H1 (cell line): ENCODE measurements at regions not wholly inside any gene's neighbourhood (a gene's known extent, or its start where the extent isn't known, plus 50 kb on each side); places are given as distances from the start of the nearest gene placed in this dataset.

Source experiments
- CTCF ChIA-PET: fragments of 300-600 bp; sonication (Branson Sonifier 250); formaldehyde crosslinking; loops from one replicate; lab custom pipeline; 2021; ENCODE audit not compliant: partially characterized antibody; lab: Charles Lee
- POLR2A ChIA-PET: fragments of 300-600 bp; sonication (Branson Sonifier 250); formaldehyde crosslinking; loops from one replicate; lab custom pipeline; 2021; ENCODE audit warnings: inconsistent platforms; ENCODE audit not compliant: partially characterized antibody; lab: Charles Lee
- DNase-seq, 2 experiments: peaks; one replicate each; pipeline versions ENCODE4 v3.0.0 to v3.0.0-alpha.2; 2010 to 2022; ENCODE audit warnings: low spot score in 2 of 2, low read depth in 1 of 2, mixed read lengths in 1 of 2
- FAIRE-seq: peaks from 2 replicates; lab custom pipeline; 2011; peaks lifted over from hg19 to GRCh38; lab: Jason Lieb, UNC
- H2AFZ ChIP-seq: 2 replicates; pipeline ENCODE4 v1.8.1; 2012; ENCODE audit warnings: low read length, inconsistent platforms
- H2AK5ac ChIP-seq: 2 replicates; pipeline ENCODE4 v1.6.1; 2013; ENCODE audit warnings: low read depth, low read length
- H2BK120ac ChIP-seq: replicated peaks from 2 replicates; pipeline ENCODE3; 2013; ENCODE audit warnings: low read depth, low read length, inconsistent platforms
- H2BK12ac ChIP-seq: 2 replicates; pipeline ENCODE4 v1.6.1; 2013; ENCODE audit warnings: low read depth, low read length
- H2BK15ac ChIP-seq: 2 replicates; pipeline ENCODE4 v1.6.1; 2013; ENCODE audit warnings: low read length
- H2BK20ac ChIP-seq: 2 replicates; pipeline ENCODE4 v1.6.1; 2013; ENCODE audit warnings: low read length
- H2BK5ac ChIP-seq: 2 replicates; pipeline ENCODE4 v1.6.1; 2013; ENCODE audit warnings: low read depth, low read length
- H3K14ac ChIP-seq: 2 replicates; pipeline ENCODE4 v1.6.1; 2013; ENCODE audit warnings: inconsistent platforms; ENCODE audit not compliant: insufficient read length
- H3K18ac ChIP-seq: 2 replicates; pipeline ENCODE4 v1.6.1; 2013; ENCODE audit warnings: low read length; ENCODE audit errors: extremely low read depth
- H3K23ac ChIP-seq: 2 replicates; pipeline ENCODE4 v1.6.1; 2013; ENCODE audit warnings: inconsistent platforms; ENCODE audit not compliant: insufficient read length
- H3K23me2 ChIP-seq: 2 replicates; pipeline ENCODE4 v1.6.1; 2013; ENCODE audit warnings: low read depth, low read length
- H3K27ac ChIP-seq: 2 replicates; pipeline ENCODE4 v1.6.1; 2011; ENCODE audit warnings: low read depth, low read length, inconsistent platforms
- H3K27me3 ChIP-seq, 4 experiments: replicated peaks in 1 of 4; 1 replicate in 1 of 4; 2 replicates in 3 of 4; pipeline versions ENCODE4 v1.6.1 to v1.8.1; 2011 to 2013; ENCODE audit warnings: low read length in 3 of 4, mild to moderate bottlenecking in 3 of 4, inconsistent platforms in 2 of 4, mixed read lengths in 2 of 4, moderate library complexity in 1 of 4; ENCODE audit not compliant: control insufficient read depth in 3 of 4, insufficient read depth in 3 of 4; ENCODE audit errors: extremely low read depth in 1 of 4
- H3K36me3 ChIP-seq, 4 experiments: 2 replicates each; pipeline versions ENCODE4 v1.6.1 to v1.8.1; 2011 to 2013; ENCODE audit warnings: mild to moderate bottlenecking in 4 of 4, low read length in 3 of 4, moderate library complexity in 2 of 4, control low read depth in 1 of 4, inconsistent platforms in 1 of 4; ENCODE audit not compliant: insufficient read depth in 4 of 4, control insufficient read depth in 2 of 4
- H3K4ac ChIP-seq: replicated peaks from 2 replicates; pipeline ENCODE3; 2013; ENCODE audit warnings: low read length, low read depth, mixed read lengths, inconsistent platforms; ENCODE audit not compliant: insufficient read length
- H3K4me1 ChIP-seq, 4 experiments: replicated peaks in 1 of 4; 1 replicate in 1 of 4; 2 replicates in 3 of 4; pipeline versions ENCODE4 v1.6.1 to v1.8.1; 2011 to 2013; ENCODE audit warnings: low read length in 3 of 4, inconsistent platforms in 2 of 4, mixed read lengths in 1 of 4; ENCODE audit not compliant: insufficient read depth in 4 of 4, control insufficient read depth in 3 of 4
- H3K4me2 ChIP-seq, 2 experiments: 2 replicates each; pipeline versions ENCODE4 v1.6.1 to v1.8.1; 2011 to 2013; ENCODE audit warnings: low read depth in 2 of 2, low read length in 2 of 2, control low read depth in 1 of 2, inconsistent platforms in 1 of 2, mild to moderate bottlenecking in 1 of 2; ENCODE audit not compliant: insufficient read depth in 1 of 2
- H3K4me3 ChIP-seq, 4 experiments: fragments of 200-600, 300-600 bp in 1 of 4; sonication (generic), shearing (Covaris generic), sonication (Bioruptor Twin) in 1 of 4; 2 replicates each; pipeline versions ENCODE4 v1.5.1 to v1.8.1; 2011 to 2016; ENCODE audit warnings: low read length in 4 of 4, low read depth in 3 of 4, control low read depth in 2 of 4, inconsistent platforms in 2 of 4, mild to moderate bottlenecking in 2 of 4, mixed read lengths in 1 of 4, moderate library complexity in 1 of 4; ENCODE audit not compliant: insufficient read depth in 2 of 4; ENCODE audit errors: extremely low read depth in 1 of 4
- H3K56ac ChIP-seq: replicated peaks from 2 replicates; pipeline ENCODE3; 2013; ENCODE audit warnings: low read depth, mild to moderate bottlenecking, mixed read lengths, low read length, inconsistent platforms; ENCODE audit not compliant: insufficient read length
- H3K79me1 ChIP-seq: 2 replicates; pipeline ENCODE4 v1.6.1; 2013; ENCODE audit warnings: low read depth, low read length, control low read depth
- H3K79me2 ChIP-seq, 2 experiments: 2 replicates each; pipeline versions ENCODE4 v1.6.1 to v1.8.1; 2012 to 2013; ENCODE audit warnings: low read length in 2 of 2, mild to moderate bottlenecking in 2 of 2, inconsistent platforms in 1 of 2; ENCODE audit not compliant: insufficient read depth in 2 of 2, control insufficient read depth in 1 of 2
- H3K9ac ChIP-seq, 4 experiments: replicated peaks in 1 of 4; 1 replicate in 1 of 4; 2 replicates in 3 of 4; pipeline versions ENCODE4 v1.6.1 to v1.8.1; 2011 to 2013; ENCODE audit warnings: low read depth in 3 of 4, low read length in 3 of 4, control low read depth in 2 of 4, mild to moderate bottlenecking in 2 of 4, moderate library complexity in 2 of 4, inconsistent platforms in 1 of 4; ENCODE audit errors: extremely low read depth in 1 of 4
- H3K9me3 ChIP-seq, 2 experiments: 2 replicates each; pipeline versions ENCODE4 v1.6.1 to v1.8.1; 2012 to 2013; ENCODE audit warnings: mild to moderate bottlenecking in 2 of 2, moderate library complexity in 2 of 2, control low read depth in 1 of 2, inconsistent platforms in 1 of 2, low read depth in 1 of 2, low read length in 1 of 2, mixed read lengths in 1 of 2; ENCODE audit not compliant: insufficient read depth in 2 of 2
- H4K20me1 ChIP-seq, 2 experiments: replicated peaks in 1 of 2; 2 replicates each; pipeline versions ENCODE3 to v1.8.1; 2011 to 2013; ENCODE audit warnings: inconsistent platforms in 2 of 2, low read length in 2 of 2, mild to moderate bottlenecking in 1 of 2; ENCODE audit not compliant: insufficient read depth in 2 of 2, control insufficient read depth in 1 of 2
- H4K5ac ChIP-seq: 2 replicates; pipeline ENCODE4 v1.6.1; 2013; ENCODE audit warnings: low read length, low read depth, mixed read lengths, inconsistent platforms; ENCODE audit not compliant: insufficient read length
- H4K8ac ChIP-seq: 2 replicates; pipeline ENCODE4 v1.8.0; 2013; ENCODE audit warnings: mild to moderate bottlenecking, moderate library complexity, low read length, inconsistent platforms; ENCODE audit not compliant: insufficient read depth; ENCODE audit errors: extremely low read depth
- H4K91ac ChIP-seq: replicated peaks from 2 replicates; pipeline ENCODE3; 2013; ENCODE audit warnings: low read length, mixed read lengths, inconsistent platforms; ENCODE audit not compliant: insufficient read length
- BRCA1 ChIP-seq: IDR thresholded peaks from 2 replicates; pipeline ENCODE4 v1.6.1; 2012; ENCODE audit warnings: low read depth, low read length, improper control_type of control experiment
- EZH2 ChIP-seq: fragments of 200-600 bp; sonication (generic); IDR thresholded peaks from 2 replicates; pipeline ENCODE4 v1.7.1; 2012; ENCODE audit warnings: low read depth, mild to moderate bottlenecking, moderate library complexity, low read length, inconsistent platforms; ENCODE audit not compliant: severe bottlenecking
- GTF2F1 ChIP-seq: IDR thresholded peaks from 2 replicates; pipeline ENCODE4 v1.6.1; 2012; ENCODE audit warnings: low read depth, low read length, improper control_type of control experiment, borderline replicate concordance
- JUN ChIP-seq: IDR thresholded peaks from 2 replicates; pipeline ENCODE4 v1.6.1; 2011; ENCODE audit warnings: low read depth, mild to moderate bottlenecking, improper control_type of control experiment, low read length
- JUND ChIP-seq: IDR thresholded peaks from 2 replicates; pipeline ENCODE4 v1.6.1; 2011; ENCODE audit warnings: mild to moderate bottlenecking, improper control_type of control experiment, low read length
- KDM5A ChIP-seq: fragments of 200-600 bp; IDR thresholded peaks from 2 replicates; pipeline ENCODE4 v1.7.1; 2012; ENCODE audit warnings: mild to moderate bottlenecking, low read length, inconsistent platforms, mixed read lengths
- SRF ChIP-seq: IDR thresholded peaks from 2 replicates; pipeline ENCODE4 v1.6.1; 2011; ENCODE audit warnings: mild to moderate bottlenecking, low read depth, low read length, moderate library complexity
- TAF1 ChIP-seq: IDR thresholded peaks from 2 replicates; pipeline ENCODE4 v1.6.1; 2011; ENCODE audit warnings: mild to moderate bottlenecking, low read depth, low read length
- YY1 ChIP-seq: IDR thresholded peaks from 2 replicates; pipeline ENCODE4 v1.6.1; 2011; ENCODE audit warnings: low read depth, mild to moderate bottlenecking, low read length
- ZNF274 ChIP-seq: IDR thresholded peaks from 2 replicates; pipeline ENCODE4 v1.7.0; 2012; ENCODE audit warnings: low read length, borderline replicate concordance; ENCODE audit errors: extremely low read depth
- WGBS, 2 experiments: shearing (Covaris generic) in 1 of 2; methylation state at CpG; one replicate each; pipeline versions ENCODE4 v1.1.6 to v1.1.7; 2013 to 2015; ENCODE audit warnings: low lambda C conversion rate in 2 of 2, mixed read lengths in 2 of 2, inconsistent platforms in 1 of 2, low coverage in 1 of 2, missing lambda C conversion rate in 1 of 2; ENCODE audit not compliant: insufficient replicate concordance in 2 of 2, insufficient coverage in 1 of 2, insufficient read length in 1 of 2; ENCODE audit errors: extremely low coverage in 1 of 2, missing lambda C conversion rate in 1 of 2; 5-methylcytosine and 5-hydroxymethylcytosine counted together
- TF ChIP-seq, protein P1 (sequence below): IDR thresholded peaks from 2 replicates; pipeline ENCODE4 v1.6.1; 2012; ENCODE audit warnings: inconsistent platforms

DNA sequence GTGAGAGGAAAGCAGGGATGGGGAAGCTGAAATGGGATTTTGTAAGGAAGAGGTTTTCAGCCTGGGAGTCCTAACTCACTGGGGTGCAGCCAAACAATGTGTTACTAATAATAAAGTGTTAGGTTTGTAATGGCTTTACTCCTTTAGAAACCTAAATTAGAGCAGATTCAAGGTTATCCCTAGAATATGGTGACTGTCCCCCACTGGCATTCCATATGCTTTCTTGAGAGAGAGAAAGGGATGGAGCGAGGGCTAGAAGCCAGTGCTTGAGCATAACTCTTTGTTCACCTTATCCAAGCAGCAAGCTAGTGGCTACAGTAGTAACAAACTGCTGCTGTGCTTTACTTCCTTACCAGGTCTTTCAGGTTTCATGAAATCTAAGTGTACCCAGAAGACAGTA lies 249.1 kb upstream of the PGRMC2 start:
- Histone ChIP-seq H3K4me2 (no peak overlapping the region), H3K9me3 (no peaks in the 10 kb centered on the region), H3K18ac (no peak overlapping the region), H3K36me3 (no peaks in the 10 kb centered on the region), H4K20me1 (no peaks in the 10 kb centered on the region), H3K4ac (no peak overlapping the region), H3K27ac (no peak overlapping the region), H3K56ac (no peak overlapping the region), H3K79me1 (no peaks in the 10 kb centered on the region; the same call in 1 of the 2 replicates), H3K79me2 (no peaks in the 10 kb centered on the region), H2BK15ac (0 out of 2 replicates have a peak overlapping the region, but pooled peaks have one; percentile 31), H3K4me1 (0 out of 7 replicates have a peak, but pooled peaks cover 0 to 4% (median 0%) of the 10 kb centered on the region in 4 experiments), H3K23me2 (no peaks in the 10 kb centered on the region), H4K5ac (no peak overlapping the region), H2BK120ac (no peak overlapping the region), H2BK5ac (no peak overlapping the region), H2AFZ (no peak overlapping the region), H2BK20ac (0 out of 2 replicates have a peak overlapping the region, but pooled peaks have one; percentile 3), H4K8ac (no peak overlapping the region), H4K91ac (no peak overlapping the region), H2BK12ac (no peak overlapping the region), H3K27me3 (no peaks in the 10 kb centered on the region), H3K14ac (no peak overlapping the region), H3K4me3 (no peak overlapping the region), H3K23ac (no peak overlapping the region), H2AK5ac (no peak overlapping the region), H3K9ac (no peak overlapping the region)
- POLR2A ChIA-PET = no interaction called here
- TF ChIP-seq GTF2F1 (no peak), JUN (no peak), YY1 (no peak), SRF (no peak), KDM5A (no peak), ZNF274 (no peak), JUND (no peak), TAF1 (no peak), BRCA1 (no peak), EZH2 (no peak)
- TF ChIP-seq, protein P1, sequence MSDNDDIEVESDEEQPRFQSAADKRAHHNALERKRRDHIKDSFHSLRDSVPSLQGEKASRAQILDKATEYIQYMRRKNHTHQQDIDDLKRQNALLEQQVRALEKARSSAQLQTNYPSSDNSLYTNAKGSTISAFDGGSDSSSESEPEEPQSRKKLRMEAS = no peak
- FAIRE-seq (no peak), DNase-seq (no peak)
- CTCF ChIA-PET = interaction anchor here (0.7 kb wide), 1 partner anchor 17 kb away, joined by 4 read pairs; no protein-coding TSS in a partner anchor
- WGBS, 2 experiments = 71% methylated on average over 1 of the region's 1 CpG; no CpG with 5 or more reads in 1 of the 2 experiments
